HEK293T (cell line): ENCODE measurements at regions not wholly inside any gene's neighbourhood (a gene's known extent, or its start where the extent isn't known, plus 50 kb on each side); places are given as distances from the start of the nearest gene placed in this dataset.

ENCODE experiments used
- CTCF ChIA-PET: fragments of 350-600 bp; formaldehyde crosslinking; extraction: SDS; loops from one replicate; lab custom pipeline; 2021; ENCODE audit warnings: antibody characterized with exemption, inconsistent platforms; lab: Yijun Ruan, JAX
- POLR2A ChIA-PET: fragments of 350-600 bp; formaldehyde crosslinking; extraction: SDS; loops from one replicate; lab custom pipeline; 2020; ENCODE audit warnings: antibody characterized with exemption, inconsistent platforms; lab: Yijun Ruan, JAX
- DNase-seq: peaks from one replicate; pipeline ENCODE4 v3.0.0; 2012; ENCODE audit warnings: mixed read lengths; ENCODE audit errors: extremely low spot score
- ARNT ChIP-seq: fragments of 450-650 bp; IDR thresholded peaks from 2 replicates; pipeline ENCODE4 v1.6.1; 2017; ENCODE audit warnings: mild to moderate bottlenecking
- BHLHE40 ChIP-seq: fragments of 450-650 bp; IDR thresholded peaks from 2 replicates; pipeline ENCODE4 v1.6.1; 2016; ENCODE audit warnings: mild to moderate bottlenecking, moderate library complexity, borderline replicate concordance
- CTBP1 ChIP-seq: fragments of 450-650 bp; IDR thresholded peaks from 2 replicates; pipeline ENCODE4 v1.6.1; 2016; ENCODE audit warnings: borderline replicate concordance
- ELF4 ChIP-seq: fragments of 450-650 bp; IDR thresholded peaks from 2 replicates; pipeline ENCODE4 v1.6.1; 2017; ENCODE audit warnings: antibody characterized with exemption
- FOXA1 ChIP-seq: fragments of 450-650 bp; IDR thresholded peaks from 2 replicates; pipeline ENCODE4 v1.6.1; 2016; ENCODE audit warnings: mild to moderate bottlenecking
- FOXK2 ChIP-seq: fragments of 450-650 bp; IDR thresholded peaks from 2 replicates; pipeline ENCODE4 v1.6.1; 2016; ENCODE audit warnings: mild to moderate bottlenecking
- FOXM1 ChIP-seq: fragments of 450-650 bp; IDR thresholded peaks from 2 replicates; pipeline ENCODE4 v1.6.1; 2017; ENCODE audit warnings: mild to moderate bottlenecking, borderline replicate concordance
- HDGF ChIP-seq: fragments of 450-650 bp; IDR thresholded peaks from 2 replicates; pipeline ENCODE4 v1.6.1; 2017; ENCODE audit warnings: antibody characterized with exemption, borderline replicate concordance
- L3MBTL2 ChIP-seq: fragments of 450-650 bp; conservative IDR thresholded peaks from 2 replicates; pipeline ENCODE4 v1.6.1; 2016; ENCODE audit warnings: mild to moderate bottlenecking
- LEF1 ChIP-seq: fragments of 450-650 bp; IDR thresholded peaks from 2 replicates; pipeline ENCODE4 v1.6.1; 2017; ENCODE audit warnings: mild to moderate bottlenecking, borderline replicate concordance
- NFRKB ChIP-seq: fragments of 450-650 bp; IDR thresholded peaks from 2 replicates; pipeline ENCODE4 v1.6.1; 2016; ENCODE audit warnings: mild to moderate bottlenecking, moderate library complexity
- SP1 ChIP-seq: fragments of 450-650 bp; IDR thresholded peaks from 2 replicates; pipeline ENCODE4 v1.6.1; 2017
- SUZ12 ChIP-seq: fragments of 450-650 bp; IDR thresholded peaks from 2 replicates; pipeline ENCODE4 v1.6.1; 2016; ENCODE audit warnings: mild to moderate bottlenecking
- TARDBP ChIP-seq: fragments of 450-650 bp; IDR thresholded peaks from 2 replicates; pipeline ENCODE4 v1.6.1; 2016
- ZNF384 ChIP-seq: fragments of 450-650 bp; IDR thresholded peaks from 2 replicates; pipeline ENCODE4 v1.6.1; 2016
- TF ChIP-seq, protein P1 (sequence below): fragments of 450-650 bp; IDR thresholded peaks from 2 replicates; pipeline ENCODE4 v1.6.1; 2016

DNA sequence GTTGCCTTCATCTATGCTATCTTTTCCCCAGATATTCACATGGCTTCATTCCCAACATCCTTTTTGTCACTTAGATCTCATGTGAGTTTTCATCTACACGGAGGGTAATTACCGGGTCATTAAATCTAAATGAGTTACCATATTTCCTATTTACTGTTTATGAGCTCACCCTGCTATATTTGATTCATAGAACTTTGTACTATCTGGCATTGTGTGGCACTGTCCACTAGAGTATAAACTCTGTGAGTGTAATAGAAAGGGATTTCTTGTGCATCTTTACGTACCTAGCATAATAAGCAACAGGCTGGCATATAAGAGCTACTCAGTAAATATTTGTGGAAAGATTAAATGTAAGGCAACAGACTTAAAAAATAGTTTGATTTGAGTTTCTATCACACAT is 86.1 kb upstream of the LMO3 start:
- ChIA-PET CTCF (no interaction called here), POLR2A (no interaction called here)
- TF ChIP-seq CTBP1: no peak
- TF ChIP-seq SUZ12: no peak
- no peak for TF ChIP-seq NFRKB
- TF ChIP-seq L3MBTL2: no peak
- TF ChIP-seq FOXK2: no peak
- TF ChIP-seq HDGF: no peak
- TF ChIP-seq FOXM1: no peak
- TF ChIP-seq, protein P1, sequence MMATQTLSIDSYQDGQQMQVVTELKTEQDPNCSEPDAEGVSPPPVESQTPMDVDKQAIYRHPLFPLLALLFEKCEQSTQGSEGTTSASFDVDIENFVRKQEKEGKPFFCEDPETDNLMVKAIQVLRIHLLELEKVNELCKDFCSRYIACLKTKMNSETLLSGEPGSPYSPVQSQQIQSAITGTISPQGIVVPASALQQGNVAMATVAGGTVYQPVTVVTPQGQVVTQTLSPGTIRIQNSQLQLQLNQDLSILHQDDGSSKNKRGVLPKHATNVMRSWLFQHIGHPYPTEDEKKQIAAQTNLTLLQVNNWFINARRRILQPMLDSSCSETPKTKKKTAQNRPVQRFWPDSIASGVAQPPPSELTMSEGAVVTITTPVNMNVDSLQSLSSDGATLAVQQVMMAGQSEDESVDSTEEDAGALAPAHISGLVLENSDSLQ: no peak
- TF ChIP-seq LEF1: no peak
- no peak for TF ChIP-seq ZNF384
- TF ChIP-seq ELF4: no peak
- TF ChIP-seq TARDBP: no peak
- no peak for TF ChIP-seq FOXA1
- TF ChIP-seq BHLHE40: no peak
- DNase-seq: no peak

DNA sequence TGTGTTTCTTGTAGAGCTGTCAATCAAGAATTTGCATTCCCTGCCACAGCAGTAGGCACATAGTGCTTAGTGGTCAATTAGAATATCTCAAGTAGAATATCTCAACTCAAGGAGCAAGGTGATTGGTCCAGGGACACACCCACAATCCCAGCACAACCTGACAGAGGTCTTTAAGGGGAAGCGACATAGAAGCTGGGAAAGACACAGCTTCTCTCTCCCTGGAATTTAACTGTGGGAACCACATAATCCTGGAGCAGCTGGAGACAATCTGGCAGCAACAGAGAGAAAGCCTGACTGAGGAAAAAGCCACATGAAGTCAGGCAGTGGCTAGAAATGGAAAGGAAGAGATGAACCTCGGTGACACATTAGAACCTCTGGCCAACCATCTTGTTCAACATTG is 85.7 kb upstream of the LMO3 start:
- DNase-seq: no peak
- CTCF ChIA-PET: no interaction called here
- TF ChIP-seq SUZ12 (no peak), CTBP1 (no peak), ARNT (no peak), NFRKB (no peak), HDGF (no peak), BHLHE40 (no peak), ELF4 (no peak), TARDBP (no peak), ZNF384 (no peak), SP1 (no peak)
- POLR2A ChIA-PET: no interaction called here

DNA sequence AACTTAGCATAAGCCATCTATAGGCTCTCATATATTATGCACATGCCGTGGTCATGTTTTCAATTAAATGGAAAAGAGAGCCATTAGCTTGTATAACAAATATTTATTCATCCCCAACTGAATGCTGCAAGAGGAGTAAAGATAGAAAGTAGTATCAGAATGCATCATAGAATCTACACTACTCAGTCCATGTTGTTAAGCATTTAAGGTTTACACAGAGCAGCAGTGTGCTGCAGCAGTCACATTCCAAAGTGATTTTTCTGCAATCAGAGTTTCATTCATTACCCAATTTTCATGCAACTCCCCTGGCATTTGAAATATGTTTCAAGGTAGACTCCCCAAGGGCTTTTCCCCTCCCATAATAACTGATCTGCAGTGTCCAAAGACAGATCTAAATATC is 82.2 kb upstream of the LMO3 start:
- DNase-seq: no peak
- ChIA-PET POLR2A (no interaction called here), CTCF (no interaction called here)
- no peak for TF ChIP-seq HDGF
- TF ChIP-seq ELF4: no peak
- no peak for TF ChIP-seq CTBP1
- TF ChIP-seq NFRKB: no peak
- TF ChIP-seq L3MBTL2: no peak
- TF ChIP-seq SUZ12: no peak
- no peak for TF ChIP-seq LEF1
- no peak for TF ChIP-seq BHLHE40
- TF ChIP-seq, protein P1: no peak
- TF ChIP-seq ARNT: no peak
- no peak for TF ChIP-seq FOXA1
- TF ChIP-seq TARDBP: no peak
- no peak for TF ChIP-seq ZNF384
- TF ChIP-seq FOXM1: no peak
- no peak for TF ChIP-seq SP1
- TF ChIP-seq FOXK2: no peak

DNA sequence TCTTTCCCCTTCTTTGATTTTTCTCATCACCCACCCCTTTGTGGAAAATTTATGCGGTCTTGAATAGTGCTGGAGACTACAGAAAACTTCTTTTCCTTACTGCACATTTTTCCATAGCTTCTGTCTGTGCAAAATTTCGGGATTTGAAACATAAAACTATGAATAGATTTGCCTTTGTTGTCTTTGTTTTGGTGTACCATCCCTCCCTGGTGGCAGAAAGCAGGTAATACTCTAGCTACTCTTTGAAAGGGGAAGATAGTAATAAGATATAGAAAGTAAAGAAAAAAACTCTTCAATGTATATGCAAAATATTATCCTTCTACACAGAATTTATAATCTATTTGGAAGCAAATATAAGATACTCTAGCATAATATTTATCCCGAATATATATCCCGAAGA is 79.1 kb upstream of the LMO3 start:
- CTCF ChIA-PET: interaction anchor here (1.5 kb wide), 1 partner anchor 299 kb away, joined by 4 read pairs; no protein-coding TSS in a partner anchor
- TF ChIP-seq LEF1 (no peak), L3MBTL2 (no peak), BHLHE40 (no peak), SUZ12 (no peak), TARDBP (no peak)
- POLR2A ChIA-PET: no interaction called here
- DNase-seq: no peak

DNA sequence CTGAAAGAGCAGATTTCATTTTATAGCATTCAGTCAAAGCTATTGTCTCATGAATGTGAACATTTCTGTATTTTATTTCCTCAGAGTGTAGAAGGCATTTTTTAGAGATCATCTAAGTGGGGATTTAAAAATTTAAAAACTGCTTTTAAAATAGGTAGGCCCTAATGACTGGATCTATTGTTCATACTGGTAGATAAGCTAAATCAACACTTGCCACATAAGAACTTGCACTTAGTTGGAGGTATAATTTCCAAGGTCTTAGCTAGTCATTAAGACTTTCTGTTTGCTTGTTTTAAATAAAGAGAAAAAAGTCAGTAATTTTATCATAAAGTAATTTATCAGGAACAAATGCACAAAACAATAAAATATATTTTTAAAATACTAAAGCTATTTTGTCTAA is 75.2 kb upstream of the LMO3 start:
- POLR2A ChIA-PET: interaction anchor here (0.8 kb wide), 1 partner anchor 341 kb away, joined by 3 read pairs; no protein-coding TSS in a partner anchor
- DNase-seq: no peak
- TF ChIP-seq FOXK2 (no peak), L3MBTL2 (no peak), TARDBP (no peak), NFRKB (no peak), FOXA1 (no peak), FOXM1 (no peak), ARNT (no peak), ZNF384 (no peak), HDGF (no peak), LEF1 (no peak), SUZ12 (no peak), BHLHE40 (no peak), ELF4 (no peak), SP1 (no peak), CTBP1 (no peak)
- TF ChIP-seq, protein P1: no peak
- CTCF ChIA-PET: no interaction called here

DNA sequence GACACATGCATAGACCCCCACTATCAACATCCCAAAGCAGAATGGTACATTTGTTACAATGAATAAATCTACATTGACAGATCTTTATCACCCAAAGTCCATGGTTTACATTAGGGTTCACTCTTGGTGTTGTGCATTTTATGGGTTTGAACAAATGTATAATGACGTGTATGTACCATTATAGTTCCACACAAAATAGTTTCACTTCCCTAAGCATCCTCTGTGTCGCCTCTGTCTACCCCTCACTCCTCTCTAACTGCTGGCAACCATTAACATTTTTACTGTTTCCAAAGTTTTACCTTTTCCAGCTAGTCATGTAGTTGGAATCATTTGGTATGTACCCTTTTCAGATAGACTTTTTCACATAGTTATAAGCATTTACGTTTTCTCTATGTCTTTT is 69.5 kb upstream of the LMO3 start:
- DNase-seq: no peak
- CTCF ChIA-PET: no interaction called here
- POLR2A ChIA-PET: no interaction called here
- TF ChIP-seq ARNT (no peak), HDGF (no peak), ELF4 (no peak), FOXA1 (no peak), NFRKB (no peak), CTBP1 (no peak), L3MBTL2 (no peak), FOXM1 (no peak), SP1 (no peak), SUZ12 (no peak), TARDBP (no peak), LEF1 (no peak)
